ENCODE measurements at regions not wholly inside any gene's neighbourhood (a gene's known extent, or its start where the extent isn't known, plus 50 kb on each side); places are given as distances from the start of the nearest gene placed in this dataset.

- no peak for DNase-seq
Measured at GRCh38 chr9:115169003-115169402, 51.0 kb upstream of the TNC start.

GRCh38 chr9:115170358-115171073, 52.6 kb upstream of the TNC start:
- DNase-seq = no peak

- no peak for DNase-seq
Measured at GRCh38 chr9:115171921-115172388, 54.0 kb upstream of the TNC start.

GRCh38 chr9:115182264-115182663, 64.3 kb upstream of the TNC start:
- no peak for DNase-seq

GRCh38 chr9:115183436-115183835, 65.5 kb upstream of the TNC start:
- DNase-seq = no peak

GRCh38 chr9:115189686-115190085, 71.7 kb upstream of the TNC start:
- DNase-seq = no peak

GRCh38 chr9:115191667-115192066, 73.7 kb upstream of the TNC start:
- DNase-seq = no peak

- DNase-seq = no peak
Measured at GRCh38 chr9:115192280-115192679, 74.3 kb upstream of the TNC start.

- DNase-seq = no peak
Measured at GRCh38 chr9:115192835-115193525, 75.0 kb upstream of the TNC start.

- DNase-seq = no peak
Measured at GRCh38 chr9:115193777-115194176, 75.8 kb upstream of the TNC start.

- DNase-seq = no peak
Measured at GRCh38 chr9:115194216-115194615, 76.3 kb upstream of the TNC start.

GRCh38 chr9:115195912-115196311, 78.0 kb upstream of the TNC start:
- no peak for DNase-seq

- no peak for DNase-seq
Measured at GRCh38 chr9:115196919-115197318, 79.0 kb upstream of the TNC start.

- DNase-seq = peak in 2 of 14 donors; percentile 9 to 27
Measured at GRCh38 chr9:115198001-115198400, 80.0 kb upstream of the TNC start.

GRCh38 chr9:115200711-115201505, 83.0 kb upstream of the TNC start:
- DNase-seq = no peak

GRCh38 chr9:115202181-115202580, 84.2 kb upstream of the TNC start:
- DNase-seq = no peak

GRCh38 chr9:115202960-115203751, 85.2 kb upstream of the TNC start:
- no peak for DNase-seq

GRCh38 chr9:115204904-115205453, 87.0 kb upstream of the TNC start:
- no peak for DNase-seq

GRCh38 chr9:115207003-115207836, 89.3 kb upstream of the TNC start:
- DNase-seq = no peak

GRCh38 chr9:115208501-115208900, 90.5 kb upstream of the TNC start:
- no peak for DNase-seq
